ENCODE measurements at regions not wholly inside any gene's neighbourhood (a gene's known extent, or its start where the extent isn't known, plus 50 kb on each side); places are given as distances from the start of the nearest gene placed in this dataset.

GRCh38 chr10:58956926-58957325 lies 219.5 kb upstream of the PHYHIPL start:
- Histone ChIP-seq H3K9me3 (no peaks in the 10 kb centered on the region), H3K36me3 (no peaks in the 10 kb centered on the region), H3K4me1 (peaks cover 11% of the 10 kb centered on the region), H3K4me3 (ENCODE audit: low read depth, low read length) (no peak overlapping the region), H3K27me3 (no peaks in the 10 kb centered on the region)
- TF ChIP-seq, protein P1, sequence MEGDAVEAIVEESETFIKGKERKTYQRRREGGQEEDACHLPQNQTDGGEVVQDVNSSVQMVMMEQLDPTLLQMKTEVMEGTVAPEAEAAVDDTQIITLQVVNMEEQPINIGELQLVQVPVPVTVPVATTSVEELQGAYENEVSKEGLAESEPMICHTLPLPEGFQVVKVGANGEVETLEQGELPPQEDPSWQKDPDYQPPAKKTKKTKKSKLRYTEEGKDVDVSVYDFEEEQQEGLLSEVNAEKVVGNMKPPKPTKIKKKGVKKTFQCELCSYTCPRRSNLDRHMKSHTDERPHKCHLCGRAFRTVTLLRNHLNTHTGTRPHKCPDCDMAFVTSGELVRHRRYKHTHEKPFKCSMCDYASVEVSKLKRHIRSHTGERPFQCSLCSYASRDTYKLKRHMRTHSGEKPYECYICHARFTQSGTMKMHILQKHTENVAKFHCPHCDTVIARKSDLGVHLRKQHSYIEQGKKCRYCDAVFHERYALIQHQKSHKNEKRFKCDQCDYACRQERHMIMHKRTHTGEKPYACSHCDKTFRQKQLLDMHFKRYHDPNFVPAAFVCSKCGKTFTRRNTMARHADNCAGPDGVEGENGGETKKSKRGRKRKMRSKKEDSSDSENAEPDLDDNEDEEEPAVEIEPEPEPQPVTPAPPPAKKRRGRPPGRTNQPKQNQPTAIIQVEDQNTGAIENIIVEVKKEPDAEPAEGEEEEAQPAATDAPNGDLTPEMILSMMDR (IDR thresholded peaks at IDR 0.05; ENCODE audit: low read depth, low read length): no peak
- DNase-seq: no peak

DNA sequence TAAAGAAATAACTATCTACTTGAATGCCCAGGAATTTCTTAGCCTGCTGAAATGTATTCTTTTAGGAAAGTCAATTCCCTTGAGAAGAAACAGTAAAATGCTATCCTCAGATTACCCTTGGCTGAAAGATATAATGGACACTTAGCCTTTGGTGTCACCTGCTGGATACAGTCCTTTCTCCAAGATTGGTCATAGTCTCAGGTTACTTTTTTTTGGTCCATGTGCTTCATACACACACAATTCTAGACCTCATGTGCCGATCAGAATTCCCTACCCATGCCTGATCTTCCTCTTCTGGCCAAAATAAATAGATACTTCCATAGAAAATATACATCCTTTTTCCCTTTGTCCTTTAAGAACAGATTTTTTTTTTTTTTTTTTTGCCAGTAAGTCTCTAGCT lies 218.9 kb upstream of the PHYHIPL start:
- H3K9me3 ChIP-seq: no peaks in the 10 kb centered on the region
- H3K36me3 ChIP-seq: no peaks in the 10 kb centered on the region
- H3K4me1 ChIP-seq: peaks cover 11% of the 10 kb centered on the region
- TF ChIP-seq, protein P1 (IDR thresholded peaks at IDR 0.05; ENCODE audit: low read depth, low read length): no peak
- no peaks in the 10 kb centered on the region for H3K27me3 ChIP-seq
- no peak overlapping the region for H3K4me3 ChIP-seq (ENCODE audit: low read depth, low read length)
- no peak for DNase-seq

GRCh38 chr10:58963101-58963534 lies 213.3 kb upstream of the PHYHIPL start:
- Histone ChIP-seq H3K4me1 (peaks cover 7% of the 10 kb centered on the region), H3K4me3 (ENCODE audit: low read depth, low read length) (no peak overlapping the region), H3K36me3 (no peaks in the 10 kb centered on the region), H3K9me3 (no peaks in the 10 kb centered on the region), H3K27me3 (no peaks in the 10 kb centered on the region)
- TF ChIP-seq, protein P1 (IDR thresholded peaks at IDR 0.05; ENCODE audit: low read depth, low read length): peak; percentile 48
- no peak for DNase-seq

DNA sequence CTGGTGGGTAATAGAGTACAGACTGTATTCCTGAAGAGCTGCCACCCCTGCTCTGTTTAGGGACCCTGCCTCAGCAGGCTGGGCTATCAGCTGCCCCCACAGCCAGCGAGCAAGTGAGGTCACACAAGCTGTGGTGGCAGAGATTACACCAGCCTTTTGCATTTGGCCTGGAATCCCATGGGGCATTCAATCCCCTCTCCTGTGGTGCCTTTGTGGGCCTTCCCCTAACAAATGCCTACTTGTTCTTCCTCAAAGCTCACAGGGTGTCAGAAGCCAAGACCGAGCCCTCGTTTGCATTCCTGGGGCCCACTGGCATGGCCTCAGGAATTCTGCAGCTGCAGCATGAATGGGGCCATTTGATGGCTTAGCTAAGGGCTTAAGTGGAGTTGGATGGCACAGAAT lies 212.7 kb upstream of the PHYHIPL start:
- Histone ChIP-seq H3K4me3 (ENCODE audit: low read depth, low read length) (no peak overlapping the region), H3K9me3 (no peaks in the 10 kb centered on the region), H3K27me3 (no peaks in the 10 kb centered on the region), H3K36me3 (no peaks in the 10 kb centered on the region), H3K4me1 (peaks cover 11% of the 10 kb centered on the region)
- TF ChIP-seq, protein P1 (IDR thresholded peaks at IDR 0.05; ENCODE audit: low read depth, low read length): no peak
- DNase-seq: no peak

GRCh38 chr10:58965855-58966254 lies 210.6 kb upstream of the PHYHIPL start:
- H3K27me3 ChIP-seq: no peaks in the 10 kb centered on the region
- TF ChIP-seq, protein P1 (IDR thresholded peaks at IDR 0.05; ENCODE audit: low read depth, low read length): no peak

GRCh38 chr10:58967551-58968388 lies 208.7 kb upstream of the PHYHIPL start:
- H3K36me3 ChIP-seq: no peaks in the 10 kb centered on the region
- H3K27me3 ChIP-seq: no peaks in the 10 kb centered on the region
- H3K4me3 ChIP-seq (ENCODE audit: low read depth, low read length): peak overlapping the region; percentile 21
- TF ChIP-seq, protein P1 (IDR thresholded peaks at IDR 0.05; ENCODE audit: low read depth, low read length): no peak
- H3K9me3 ChIP-seq: no peaks in the 10 kb centered on the region
- DNase-seq: peak; percentile 75
- H3K4me1 ChIP-seq: peaks cover 31% of the 10 kb centered on the region

More at GRCh38 chr10:58965855-58966254, 210.6 kb upstream of the PHYHIPL start:
- no peak for DNase-seq
- H3K9me3 ChIP-seq: no peaks in the 10 kb centered on the region
- peaks cover 25% of the 10 kb centered on the region for H3K4me1 ChIP-seq
- H3K36me3 ChIP-seq: no peaks in the 10 kb centered on the region
- no peak overlapping the region for H3K4me3 ChIP-seq (ENCODE audit: low read depth, low read length)
